ENCODE measurements at regions not wholly inside any gene's neighbourhood (a gene's known extent, or its start where the extent isn't known, plus 50 kb on each side); places are given as distances from the start of the nearest gene placed in this dataset.

- DNase-seq (ENCODE audit: low spot score) = no peak
- in situ Hi-C loops (cut with MboI; ENCODE audit: low pct_unique_long_range_greater_than_20kb, low sequenced_read_pairs, unreplicated experiment) = no loop called here
- TF ChIP-seq CTCF (IDR thresholded peaks at IDR 0.05; ENCODE audit: extremely low read depth, insufficient read depth, missing control alignments) = no peak
Measured at GRCh38 chrX:4971646-4972045, 1257.0 kb downstream of the NLGN4X start.

GRCh38 chrX:4964112-4964511, 1250.7 kb upstream of the PRKX start:
- DNase-seq (ENCODE audit: low spot score) = no peak
- no peak for TF ChIP-seq CTCF (IDR thresholded peaks at IDR 0.05; ENCODE audit: extremely low read depth, insufficient read depth, missing control alignments)
- in situ Hi-C loops (cut with MboI; ENCODE audit: low pct_unique_long_range_greater_than_20kb, low sequenced_read_pairs, unreplicated experiment) = no loop called here

- no peak for TF ChIP-seq CTCF (IDR thresholded peaks at IDR 0.05; ENCODE audit: extremely low read depth, insufficient read depth, missing control alignments)
- DNase-seq (ENCODE audit: low spot score) = no peak
- in situ Hi-C loops (cut with MboI; ENCODE audit: low pct_unique_long_range_greater_than_20kb, low sequenced_read_pairs, unreplicated experiment) = no loop called here
Measured at GRCh38 chrX:4963432-4963831, 1250.0 kb upstream of the PRKX start.

- DNase-seq (ENCODE audit: low spot score) = no peak
- in situ Hi-C loops (cut with MboI; ENCODE audit: low pct_unique_long_range_greater_than_20kb, low sequenced_read_pairs, unreplicated experiment) = no loop called here
- TF ChIP-seq CTCF (IDR thresholded peaks at IDR 0.05; ENCODE audit: extremely low read depth, insufficient read depth, missing control alignments) = no peak
Measured at GRCh38 chrX:4944767-4945166, 1231.3 kb upstream of the PRKX start.

- in situ Hi-C loops (cut with MboI; ENCODE audit: low pct_unique_long_range_greater_than_20kb, low sequenced_read_pairs, unreplicated experiment) = no loop called here
- DNase-seq (ENCODE audit: low spot score) = no peak
- TF ChIP-seq CTCF (IDR thresholded peaks at IDR 0.05; ENCODE audit: extremely low read depth, insufficient read depth, missing control alignments) = no peak
Measured at GRCh38 chrX:4936315-4936714, 1222.9 kb upstream of the PRKX start.

GRCh38 chrX:4935846-4936245, 1222.4 kb upstream of the PRKX start:
- no peak for TF ChIP-seq CTCF (IDR thresholded peaks at IDR 0.05; ENCODE audit: extremely low read depth, insufficient read depth, missing control alignments)
- no peak for DNase-seq (ENCODE audit: low spot score)
- in situ Hi-C loops (cut with MboI; ENCODE audit: low pct_unique_long_range_greater_than_20kb, low sequenced_read_pairs, unreplicated experiment) = no loop called here

GRCh38 chrX:4935401-4935800, 1222.0 kb upstream of the PRKX start:
- DNase-seq (ENCODE audit: low spot score) = no peak
- no peak for TF ChIP-seq CTCF (IDR thresholded peaks at IDR 0.05; ENCODE audit: extremely low read depth, insufficient read depth, missing control alignments)
- in situ Hi-C loops (cut with MboI; ENCODE audit: low pct_unique_long_range_greater_than_20kb, low sequenced_read_pairs, unreplicated experiment) = no loop called here
